Astrocyte (in vitro differentiated cells and primary cell): ENCODE measurements at regions not wholly inside any gene's neighbourhood (a gene's known extent, or its start where the extent isn't known, plus 50 kb on each side); places are given as distances from the start of the nearest gene placed in this dataset.

ENCODE experiments used
- DNase-seq: peaks from one replicate; pipeline ENCODE4 v3.0.0-alpha.2; 2010; ENCODE audit warnings: low read depth
- FAIRE-seq: peaks from 2 replicates; lab custom pipeline; 2011; peaks lifted over from hg19 to GRCh38; lab: Jason Lieb, UNC
- H2AFZ ChIP-seq: 2 replicates; pipeline ENCODE4 v1.6.0; 2012; ENCODE audit warnings: low read depth, low read length, inconsistent platforms
- H3K27ac ChIP-seq: 2 replicates; pipeline ENCODE4 v1.5.1; 2011; ENCODE audit warnings: low read depth, low read length, inconsistent platforms
- H3K27me3 ChIP-seq: 2 replicates; pipeline ENCODE4 v1.6.0; 2011; ENCODE audit warnings: low read length, inconsistent platforms; ENCODE audit not compliant: insufficient read depth
- H3K36me3 ChIP-seq: 2 replicates; pipeline ENCODE4 v1.5.1; 2011; ENCODE audit warnings: low read length, inconsistent platforms; ENCODE audit not compliant: insufficient read depth
- H3K4me1 ChIP-seq: 2 replicates; pipeline ENCODE4 v1.5.1; 2011; ENCODE audit warnings: low read length, inconsistent platforms; ENCODE audit not compliant: insufficient read depth
- H3K4me2 ChIP-seq: 2 replicates; pipeline ENCODE4 v1.6.0; 2012; ENCODE audit warnings: low read length, inconsistent platforms
- H3K4me3 ChIP-seq: 2 replicates; pipeline ENCODE4 v1.5.1; 2011; ENCODE audit warnings: low read depth, mild to moderate bottlenecking, low read length, inconsistent platforms; ENCODE audit not compliant: insufficient read depth
- H3K79me2 ChIP-seq: 2 replicates; pipeline ENCODE4 v1.6.0; 2012; ENCODE audit warnings: mild to moderate bottlenecking, low read length, inconsistent platforms; ENCODE audit not compliant: insufficient read depth
- H3K9ac ChIP-seq: 2 replicates; pipeline ENCODE4 v1.6.0; 2012; ENCODE audit warnings: mild to moderate bottlenecking, low read length, inconsistent platforms
- H3K9me3 ChIP-seq: 2 replicates; pipeline ENCODE4 v1.5.1; 2012; ENCODE audit warnings: low read depth, mild to moderate bottlenecking, low read length, inconsistent platforms; ENCODE audit not compliant: insufficient read depth
- H4K20me1 ChIP-seq: 2 replicates; pipeline ENCODE4 v1.6.0; 2012; ENCODE audit warnings: low read length, inconsistent platforms; ENCODE audit not compliant: insufficient read depth
- H3K27ac Mint-ChIP-seq: one replicate; pipeline ENCODE4 v1.8.0; 2021; ENCODE audit warnings: mild to moderate bottlenecking, mixed read lengths; ENCODE audit not compliant: unreplicated experiment
- H3K27me3 Mint-ChIP-seq: one replicate; pipeline ENCODE4 v1.8.0; 2021; ENCODE audit warnings: low read depth, mixed read lengths; ENCODE audit not compliant: unreplicated experiment
- H3K36me3 Mint-ChIP-seq: one replicate; pipeline ENCODE4 v1.8.0; 2021; ENCODE audit warnings: low read depth, mixed read lengths; ENCODE audit not compliant: unreplicated experiment
- H3K4me1 Mint-ChIP-seq: one replicate; pipeline ENCODE4 v1.8.0; 2021; ENCODE audit warnings: low read depth, mixed read lengths; ENCODE audit not compliant: unreplicated experiment
- H3K4me3 Mint-ChIP-seq: one replicate; pipeline ENCODE4 v1.8.0; 2021; ENCODE audit warnings: mild to moderate bottlenecking, moderate library complexity, mixed read lengths; ENCODE audit not compliant: unreplicated experiment
- H3K9me3 Mint-ChIP-seq: one replicate; pipeline ENCODE4 v1.8.0; 2021; ENCODE audit warnings: mild to moderate bottlenecking, mixed read lengths; ENCODE audit not compliant: unreplicated experiment
- CTCF ChIP-seq: IDR thresholded peaks from 2 replicates; pipeline ENCODE4 v1.5.1; 2011; ENCODE audit warnings: low read depth, mild to moderate bottlenecking, inconsistent platforms, low read length, moderate library complexity; ENCODE audit not compliant: insufficient read depth
- EZH2 ChIP-seq: IDR thresholded peaks from 2 replicates; pipeline ENCODE4 v1.6.1; 2012; ENCODE audit warnings: mild to moderate bottlenecking, low read length, inconsistent platforms; ENCODE audit not compliant: insufficient read depth

- H3K79me2 ChIP-seq = no peaks in the 10 kb centered on the region
- H3K4me2 ChIP-seq = no peak overlapping the region
- TF ChIP-seq CTCF (no peak), EZH2 (no peak)
- no peaks in the 10 kb centered on the region for H3K36me3 ChIP-seq
- no peak overlapping the region for H3K4me3 Mint-ChIP-seq
- H3K27me3 ChIP-seq = peaks cover 2% of the 10 kb centered on the region
- H3K4me3 ChIP-seq = no peak overlapping the region
- H3K4me1 ChIP-seq = no peaks in the 10 kb centered on the region
- H3K9me3 ChIP-seq = no peaks in the 10 kb centered on the region
- no peak overlapping the region for H2AFZ ChIP-seq
- H3K27ac Mint-ChIP-seq = no peak overlapping the region
- H3K9me3 Mint-ChIP-seq = peaks cover 1% of the 10 kb centered on the region
- FAIRE-seq (no peak), DNase-seq (no peak)
- H3K4me1 Mint-ChIP-seq = no peaks in the 10 kb centered on the region
- no peaks in the 10 kb centered on the region for H3K36me3 Mint-ChIP-seq
- no peak overlapping the region for H3K27ac ChIP-seq
- no peaks in the 10 kb centered on the region for H4K20me1 ChIP-seq
- H3K9ac ChIP-seq = no peak overlapping the region
- no peaks in the 10 kb centered on the region for H3K27me3 Mint-ChIP-seq
Observed at GRCh38 chr9:99391937-99392594, 170.0 kb downstream of the SEC61B start.

- peaks cover 2% of the 10 kb centered on the region for H3K27me3 ChIP-seq
- H3K79me2 ChIP-seq = no peaks in the 10 kb centered on the region
- DNase-seq = no peak
- no peak overlapping the region for H3K27ac ChIP-seq
- TF ChIP-seq EZH2 (no peak), CTCF (no peak)
- no peak overlapping the region for H3K27ac Mint-ChIP-seq
- no peak overlapping the region for H2AFZ ChIP-seq
- H3K9ac ChIP-seq = no peak overlapping the region
- H3K4me1 Mint-ChIP-seq = no peaks in the 10 kb centered on the region
- H3K36me3 Mint-ChIP-seq = no peaks in the 10 kb centered on the region
- H3K4me3 Mint-ChIP-seq = no peak overlapping the region
- H3K4me1 ChIP-seq = no peaks in the 10 kb centered on the region
- H3K4me3 ChIP-seq = no peak overlapping the region
- no peak overlapping the region for H3K4me2 ChIP-seq
- FAIRE-seq = no peak
- no peaks in the 10 kb centered on the region for H3K9me3 ChIP-seq
- H3K27me3 Mint-ChIP-seq = no peaks in the 10 kb centered on the region
- no peaks in the 10 kb centered on the region for H3K36me3 ChIP-seq
- no peaks in the 10 kb centered on the region for H4K20me1 ChIP-seq
- H3K9me3 Mint-ChIP-seq = peaks cover 2% of the 10 kb centered on the region
Observed at GRCh38 chr9:99392986-99393385, 170.9 kb downstream of the SEC61B start.

- Mint-ChIP-seq H3K9me3 (peaks cover 2% of the 10 kb centered on the region), H3K36me3 (no peaks in the 10 kb centered on the region)
- TF ChIP-seq EZH2 = no peak
- no peak for TF ChIP-seq CTCF
Observed at GRCh38 chr9:99393993-99394392, 171.9 kb downstream of the SEC61B start.

More at GRCh38 chr9:99393993-99394392, 171.9 kb downstream of the SEC61B start:
- H3K27me3 Mint-ChIP-seq = peaks cover 3% of the 10 kb centered on the region
- Histone ChIP-seq H3K9me3 (no peaks in the 10 kb centered on the region), H3K79me2 (no peaks in the 10 kb centered on the region), H3K4me1 (no peaks in the 10 kb centered on the region), H3K4me3 (no peak overlapping the region), H3K36me3 (no peaks in the 10 kb centered on the region), H3K27ac (no peak overlapping the region), H3K9ac (no peak overlapping the region), H2AFZ (no peak overlapping the region), H4K20me1 (no peaks in the 10 kb centered on the region), H3K4me2 (no peak overlapping the region), H3K27me3 (peaks cover 2% of the 10 kb centered on the region)
- H3K27ac Mint-ChIP-seq = no peak overlapping the region
- FAIRE-seq = no peak
- DNase-seq = no peak
- H3K4me3 Mint-ChIP-seq = no peak overlapping the region
- no peaks in the 10 kb centered on the region for H3K4me1 Mint-ChIP-seq
